GM18502 (cell line): ENCODE measurements at regions not wholly inside any gene's neighbourhood (a gene's known extent, or its start where the extent isn't known, plus 50 kb on each side); places are given as distances from the start of the nearest gene placed in this dataset.
"Not testable (repeated sequence)": the region's sequence is repeated elsewhere in the genome, so short reads cannot be mapped to it uniquely, and the experiment has no call there.

ENCODE experiments used
- ATAC-seq: cut with Tn5 transposase; IDR thresholded peaks from one replicate; pipeline ENCODE4 v1.9.1; 2021; ENCODE audit warnings: mild to moderate bottlenecking; ENCODE audit not compliant: unreplicated experiment, poor library complexity

GRCh38 chr11:49499117-49499516 is 290.7 kb upstream of the FOLH1 start:
- ATAC-seq: no peak

- no peak for ATAC-seq
Observed at GRCh38 chr11:49505231-49505630, 296.8 kb upstream of the FOLH1 start.

DNA sequence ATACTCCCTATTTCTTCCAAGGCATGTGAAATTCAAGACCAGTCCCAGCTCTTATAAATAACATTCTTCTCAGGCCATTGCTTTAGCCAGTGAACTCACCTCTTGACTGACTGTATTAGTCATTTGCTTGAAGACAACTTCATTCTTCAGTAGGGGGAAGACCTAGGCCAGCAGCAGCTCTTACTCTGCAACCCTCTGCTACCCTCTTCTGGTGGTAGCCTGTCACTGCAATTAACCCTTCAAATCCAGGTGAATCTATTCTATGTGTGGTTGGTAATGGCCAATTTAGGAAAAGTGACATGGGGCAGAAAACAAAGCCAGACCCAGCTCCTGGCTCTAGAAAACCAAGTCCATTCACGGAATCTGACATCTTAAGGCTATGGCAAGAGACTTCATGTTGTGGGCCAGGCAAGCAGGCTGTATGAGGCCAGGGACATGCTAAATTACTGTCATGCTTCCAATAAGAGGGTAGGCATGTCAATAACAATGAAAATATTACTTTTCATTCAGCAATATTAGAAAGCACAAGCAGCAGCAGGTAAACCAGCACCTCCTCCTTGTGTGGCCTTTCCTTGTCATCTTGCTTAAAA is 317.9 kb upstream of the FOLH1 start:
- peak; percentile 93 for ATAC-seq

- ATAC-seq: no peak
Observed at GRCh38 chr11:49533204-49533603, 324.8 kb upstream of the FOLH1 start.

DNA sequence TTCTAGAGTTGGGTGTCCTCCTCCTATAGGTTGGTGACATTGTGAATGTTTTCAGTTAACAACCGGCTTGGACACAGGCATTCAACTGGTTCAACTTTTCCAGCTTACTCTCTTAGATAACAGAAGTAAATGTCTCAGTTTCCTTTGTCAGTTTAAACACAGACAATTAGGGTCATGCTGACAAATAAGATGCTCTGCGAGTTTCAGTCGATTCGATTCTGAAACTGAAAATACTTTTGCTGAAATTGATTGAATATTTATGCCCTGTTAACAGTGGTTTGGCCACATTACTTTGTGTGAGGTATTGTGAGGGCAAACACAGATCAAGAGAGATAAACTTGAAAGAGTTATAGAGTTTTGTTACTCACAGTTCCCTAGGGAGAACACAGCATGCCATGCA is 330.5 kb upstream of the FOLH1 start:
- ATAC-seq: not testable (repeated sequence)

GRCh38 chr11:49558261-49558847 is 350.0 kb upstream of the FOLH1 start:
- not testable (repeated sequence) for ATAC-seq

DNA sequence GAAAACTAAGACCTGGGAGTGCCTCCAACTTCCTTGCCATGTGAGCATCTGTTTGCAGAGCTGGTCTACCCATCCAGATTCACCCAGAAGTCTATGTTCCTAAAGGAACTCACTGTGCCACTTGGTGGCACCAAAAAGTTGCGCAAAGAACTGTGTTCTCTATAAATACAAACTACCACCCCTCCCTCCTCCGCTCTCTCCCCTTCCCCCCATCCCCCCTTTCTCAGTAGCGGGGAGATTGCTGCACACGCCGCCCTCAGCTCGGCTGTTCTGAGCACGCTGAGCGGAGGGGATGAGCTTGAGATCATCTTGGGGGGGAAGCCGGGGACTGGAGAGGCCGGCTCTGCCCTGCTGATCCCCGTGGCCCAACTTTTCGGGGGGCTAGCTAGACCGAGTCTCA is 352.2 kb upstream of the FOLH1 start:
- not testable (repeated sequence) for ATAC-seq

- not testable (repeated sequence) for ATAC-seq
Observed at GRCh38 chr11:49561240-49561880, 353.0 kb upstream of the FOLH1 start.

DNA sequence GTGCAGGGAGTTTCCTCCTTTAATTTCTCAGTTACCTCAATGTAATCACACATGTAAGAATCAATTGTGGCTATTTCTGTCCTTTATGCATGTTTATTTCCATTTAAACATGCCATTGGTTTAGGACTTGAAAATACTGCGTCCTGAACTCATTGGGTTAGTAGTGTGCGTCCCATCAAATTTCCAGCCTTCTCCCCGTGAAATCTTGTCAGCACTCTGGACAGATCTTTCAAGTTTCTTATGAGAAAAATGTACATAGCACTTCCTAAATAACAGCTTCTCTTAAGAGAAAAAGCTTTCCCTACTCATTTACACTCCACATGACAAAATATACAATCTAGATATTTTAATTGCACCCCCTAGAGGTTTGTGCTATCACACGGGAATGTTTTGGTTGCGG is 353.9 kb upstream of the FOLH1 start:
- ATAC-seq: not testable (repeated sequence)

DNA sequence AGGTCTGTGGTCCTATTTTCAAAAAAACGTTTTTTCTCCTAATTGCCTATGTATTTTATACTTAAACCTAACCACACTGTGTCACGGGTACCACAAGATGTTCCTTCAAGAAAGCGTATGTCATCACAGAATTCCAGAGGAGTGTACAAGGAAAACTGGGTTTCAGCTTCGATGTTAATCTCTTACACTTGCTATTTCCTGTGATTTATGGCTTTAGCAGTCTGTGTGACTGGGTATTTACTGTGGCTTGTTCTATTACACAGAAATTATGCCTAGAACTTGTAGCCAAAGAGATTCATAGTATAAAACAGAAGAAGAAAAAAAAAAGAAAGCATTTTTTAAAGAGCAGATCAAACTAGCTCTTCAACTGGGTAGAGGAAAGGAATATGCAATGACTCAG is 371.1 kb upstream of the FOLH1 start:
- not testable (repeated sequence) for ATAC-seq

DNA sequence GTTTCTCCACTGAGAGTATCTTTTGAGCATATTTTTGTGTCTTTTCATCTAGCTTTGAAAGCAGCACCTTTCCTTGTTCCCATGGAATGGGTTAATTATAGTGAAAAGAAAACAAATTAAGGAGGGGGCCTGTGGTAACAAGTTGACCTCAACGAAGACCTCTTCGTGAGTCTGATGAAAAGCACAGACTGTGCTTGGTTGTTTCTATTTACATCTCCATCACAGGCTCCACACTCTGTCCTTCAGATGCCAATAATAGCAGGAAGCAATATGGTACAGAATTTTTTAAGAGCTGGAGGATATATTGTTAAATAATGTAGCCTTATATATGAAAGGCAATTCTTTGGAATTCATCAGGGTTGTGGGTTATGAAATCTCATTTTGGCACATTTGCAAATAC is 366.7 kb upstream of the OR4C13 start:
- ATAC-seq: not testable (repeated sequence)

DNA sequence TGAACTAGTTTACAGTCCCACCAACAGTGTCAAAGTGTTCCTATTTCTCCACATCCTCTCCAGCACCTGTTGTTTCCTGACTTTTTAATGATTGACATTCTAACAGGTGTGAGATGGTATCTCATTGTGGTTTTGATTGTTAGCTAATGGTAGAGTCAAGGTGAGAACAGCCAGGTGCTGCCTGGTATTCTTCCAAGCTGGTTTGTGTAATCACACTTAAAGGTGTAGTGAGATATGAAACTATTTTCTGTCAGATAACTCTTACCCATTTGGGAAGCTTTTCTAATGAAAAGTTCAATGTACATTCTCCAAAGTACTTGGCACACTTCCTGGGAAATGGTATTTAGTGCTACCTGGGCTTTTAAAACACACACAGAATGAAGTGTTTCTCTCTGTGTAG is 343.3 kb upstream of the OR4C13 start:
- not testable (repeated sequence) for ATAC-seq

GRCh38 chr11:49623872-49624271 is 328.3 kb upstream of the OR4C13 start:
- ATAC-seq: not testable (repeated sequence)

DNA sequence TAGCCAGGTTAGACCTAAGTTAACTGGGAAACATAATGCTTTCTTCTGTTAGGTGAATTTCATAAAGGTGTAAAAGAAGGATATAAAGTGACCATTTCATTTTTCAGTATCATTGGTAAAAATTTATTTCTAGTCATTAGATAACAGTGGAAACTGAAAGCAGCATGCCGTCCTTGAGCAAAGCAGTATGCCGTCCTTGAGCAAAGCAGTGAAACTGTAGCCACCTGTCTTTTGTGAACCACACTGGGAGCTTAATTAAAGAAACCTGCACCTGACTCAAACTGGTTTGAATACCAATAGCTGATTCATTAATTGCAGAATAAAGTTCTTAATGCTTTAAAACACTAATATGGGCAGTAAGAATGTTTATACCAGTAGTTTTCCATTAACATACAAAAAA is 281.5 kb upstream of the OR4C13 start:
- ATAC-seq: not testable (repeated sequence)

DNA sequence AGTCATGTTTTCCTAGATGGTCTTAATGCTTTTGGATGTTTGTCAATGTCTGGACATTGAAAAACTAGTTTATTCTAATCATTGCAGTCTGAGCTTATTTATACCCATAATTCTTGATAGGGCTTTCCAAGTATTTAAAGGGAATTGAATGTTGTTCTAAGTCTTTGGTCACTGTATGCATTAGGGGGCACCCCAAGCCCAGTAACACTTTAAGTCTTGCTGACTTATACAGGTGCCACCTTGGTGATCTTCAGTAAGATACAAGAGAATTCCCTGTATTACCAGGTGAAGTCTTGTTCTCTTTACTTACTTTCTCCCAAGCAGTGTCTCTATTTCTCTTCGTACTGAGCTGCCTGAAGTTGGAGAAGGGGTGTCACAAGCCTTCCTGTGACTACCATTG is 250.1 kb upstream of the OR4C13 start:
- ATAC-seq: not testable (repeated sequence)

GRCh38 chr11:49750447-49750846 is 201.7 kb upstream of the OR4C13 start:
- not testable (repeated sequence) for ATAC-seq

DNA sequence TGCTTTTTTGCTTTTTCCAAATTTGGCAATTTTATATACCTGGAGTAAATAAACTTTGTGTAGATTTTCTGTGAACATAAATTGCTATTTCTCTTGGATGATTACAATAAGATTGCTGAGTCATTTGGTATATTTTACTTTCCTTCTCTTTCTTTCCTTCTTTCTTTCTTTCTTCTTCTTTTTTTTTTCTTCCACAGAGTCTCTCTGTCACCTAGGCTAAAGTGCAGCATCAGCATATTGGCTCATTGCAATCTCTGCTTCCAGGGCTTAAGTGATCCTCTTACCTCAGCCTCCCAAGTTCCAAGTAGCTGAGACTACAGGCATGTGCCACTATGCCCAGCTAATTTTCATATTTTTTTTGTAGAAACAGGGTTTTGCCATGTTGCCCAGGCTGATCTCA is 201.2 kb upstream of the OR4C13 start:
- ATAC-seq: not testable (repeated sequence)

GRCh38 chr11:49780791-49781190 is 171.4 kb upstream of the OR4C13 start:
- not testable (repeated sequence) for ATAC-seq

GRCh38 chr11:49782000-49782399 is 170.2 kb upstream of the OR4C13 start:
- not testable (repeated sequence) for ATAC-seq

- ATAC-seq: not testable (repeated sequence)
Observed at GRCh38 chr11:49783841-49784240, 168.3 kb upstream of the OR4C13 start.

DNA sequence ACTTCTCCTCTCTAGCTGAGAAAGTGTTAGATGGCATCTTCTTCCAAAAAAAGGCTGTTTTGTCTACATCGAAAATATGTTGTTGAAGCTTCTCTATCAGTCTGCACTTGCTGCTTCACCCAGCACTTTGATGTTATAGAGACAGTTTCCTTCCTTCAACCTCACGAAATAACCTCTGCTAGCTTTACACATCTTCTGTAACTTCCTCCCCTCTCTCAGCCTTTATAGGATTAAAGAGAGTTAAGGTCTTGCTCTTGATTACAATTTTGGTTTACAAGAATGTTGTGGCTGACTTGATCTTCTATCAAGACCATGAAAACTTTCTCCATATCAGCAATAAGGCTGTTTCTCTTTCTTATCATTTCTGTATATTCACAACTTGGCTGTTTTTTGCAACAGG is 162.4 kb upstream of the OR4C13 start:
- ATAC-seq: not testable (repeated sequence)
